ENCODE measurements at regions not wholly inside any gene's neighbourhood (a gene's known extent, or its start where the extent isn't known, plus 50 kb on each side); places are given as distances from the start of the nearest gene placed in this dataset.

DNA sequence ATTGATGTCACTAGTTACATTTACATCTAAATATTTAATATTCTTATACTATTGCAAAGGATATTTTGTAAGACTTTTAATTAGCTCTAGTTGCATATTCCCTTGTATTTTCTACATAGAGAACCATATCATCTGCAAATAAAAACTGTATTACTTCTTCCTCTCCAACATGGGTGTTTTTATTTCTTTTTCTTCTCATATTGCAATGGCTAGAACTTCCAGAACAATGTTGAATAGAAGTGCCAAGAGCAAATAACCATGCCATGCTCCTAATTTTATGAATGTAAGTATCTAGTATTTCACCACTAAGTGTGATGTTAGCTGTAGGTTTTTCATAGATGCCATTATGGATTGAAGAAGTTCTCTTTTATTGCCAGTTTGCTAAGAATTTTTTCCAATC lies 321.8 kb upstream of the NCAM1 start:
- TF ChIP-seq, protein P1, sequence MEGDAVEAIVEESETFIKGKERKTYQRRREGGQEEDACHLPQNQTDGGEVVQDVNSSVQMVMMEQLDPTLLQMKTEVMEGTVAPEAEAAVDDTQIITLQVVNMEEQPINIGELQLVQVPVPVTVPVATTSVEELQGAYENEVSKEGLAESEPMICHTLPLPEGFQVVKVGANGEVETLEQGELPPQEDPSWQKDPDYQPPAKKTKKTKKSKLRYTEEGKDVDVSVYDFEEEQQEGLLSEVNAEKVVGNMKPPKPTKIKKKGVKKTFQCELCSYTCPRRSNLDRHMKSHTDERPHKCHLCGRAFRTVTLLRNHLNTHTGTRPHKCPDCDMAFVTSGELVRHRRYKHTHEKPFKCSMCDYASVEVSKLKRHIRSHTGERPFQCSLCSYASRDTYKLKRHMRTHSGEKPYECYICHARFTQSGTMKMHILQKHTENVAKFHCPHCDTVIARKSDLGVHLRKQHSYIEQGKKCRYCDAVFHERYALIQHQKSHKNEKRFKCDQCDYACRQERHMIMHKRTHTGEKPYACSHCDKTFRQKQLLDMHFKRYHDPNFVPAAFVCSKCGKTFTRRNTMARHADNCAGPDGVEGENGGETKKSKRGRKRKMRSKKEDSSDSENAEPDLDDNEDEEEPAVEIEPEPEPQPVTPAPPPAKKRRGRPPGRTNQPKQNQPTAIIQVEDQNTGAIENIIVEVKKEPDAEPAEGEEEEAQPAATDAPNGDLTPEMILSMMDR (IDR thresholded peaks at IDR 0.05) = no peak
- no peak for TF ChIP-seq POLR2A (IDR thresholded peaks at IDR 0.05)
